GM18858 (cell line): ENCODE measurements at regions not wholly inside any gene's neighbourhood (a gene's known extent, or its start where the extent isn't known, plus 50 kb on each side); places are given as distances from the start of the nearest gene placed in this dataset.

Experiments used
- ATAC-seq: cut with Tn5 transposase; IDR thresholded peaks from one replicate; pipeline ENCODE4 v1.9.1; 2021; ENCODE audit not compliant: unreplicated experiment

DNA sequence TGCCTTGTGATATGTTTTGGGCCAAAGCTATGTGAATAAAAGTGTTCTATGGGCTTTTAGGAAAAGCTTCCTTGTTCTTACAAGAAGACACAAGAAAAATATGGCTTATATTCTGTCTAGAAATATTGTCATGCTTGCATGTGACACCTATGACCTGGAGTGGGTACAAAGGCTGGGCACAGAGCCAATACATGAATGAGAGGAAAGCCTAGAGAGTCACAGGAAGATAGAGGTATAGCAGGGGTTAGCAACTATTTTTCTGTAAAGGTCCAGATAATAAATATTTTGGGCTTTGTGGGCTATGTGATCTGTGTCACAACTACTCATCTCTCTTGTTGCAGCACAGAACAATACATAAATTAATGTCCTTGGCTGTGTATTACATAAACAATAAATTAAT, 196.6 kb upstream of the CD180 start:
- no peak for ATAC-seq

DNA sequence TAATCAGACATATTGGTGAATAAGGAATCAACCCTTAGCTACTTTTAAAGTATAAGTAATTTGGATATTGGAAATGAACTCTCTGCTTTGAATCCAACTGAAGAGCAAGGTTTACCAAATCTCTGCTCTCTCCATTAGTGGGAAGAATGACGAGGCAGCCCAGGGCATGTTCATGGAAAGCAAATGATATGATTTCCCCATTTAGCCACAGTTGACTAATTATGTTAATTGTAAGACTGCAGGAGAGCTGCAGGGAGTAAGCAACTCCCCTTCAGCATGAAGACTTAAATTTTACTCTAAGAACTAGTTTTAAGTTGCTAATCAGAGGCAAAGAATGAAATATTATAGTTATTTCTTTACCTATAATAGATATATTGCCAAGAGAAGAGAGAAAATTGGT, 194.3 kb upstream of the CD180 start:
- ATAC-seq, result no peak

DNA sequence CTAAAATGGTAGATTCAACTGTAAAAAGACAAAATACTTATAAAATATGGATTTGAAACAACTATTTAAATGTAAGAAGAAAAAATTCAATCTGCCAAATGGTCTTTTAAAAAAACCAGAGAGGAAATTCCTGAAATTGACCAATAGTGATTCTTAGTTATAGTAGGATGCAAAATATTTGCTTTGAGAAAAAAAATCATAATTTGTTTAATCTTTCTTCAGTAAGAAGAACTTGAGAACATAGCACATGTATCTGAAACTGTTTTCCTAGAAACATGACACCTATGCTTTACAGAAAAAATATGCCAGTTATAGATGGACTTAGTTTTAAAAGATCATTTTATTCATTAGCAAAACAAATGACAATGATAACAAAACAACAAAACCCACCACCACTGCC, 186.9 kb upstream of the CD180 start:
- ATAC-seq, result no peak

DNA sequence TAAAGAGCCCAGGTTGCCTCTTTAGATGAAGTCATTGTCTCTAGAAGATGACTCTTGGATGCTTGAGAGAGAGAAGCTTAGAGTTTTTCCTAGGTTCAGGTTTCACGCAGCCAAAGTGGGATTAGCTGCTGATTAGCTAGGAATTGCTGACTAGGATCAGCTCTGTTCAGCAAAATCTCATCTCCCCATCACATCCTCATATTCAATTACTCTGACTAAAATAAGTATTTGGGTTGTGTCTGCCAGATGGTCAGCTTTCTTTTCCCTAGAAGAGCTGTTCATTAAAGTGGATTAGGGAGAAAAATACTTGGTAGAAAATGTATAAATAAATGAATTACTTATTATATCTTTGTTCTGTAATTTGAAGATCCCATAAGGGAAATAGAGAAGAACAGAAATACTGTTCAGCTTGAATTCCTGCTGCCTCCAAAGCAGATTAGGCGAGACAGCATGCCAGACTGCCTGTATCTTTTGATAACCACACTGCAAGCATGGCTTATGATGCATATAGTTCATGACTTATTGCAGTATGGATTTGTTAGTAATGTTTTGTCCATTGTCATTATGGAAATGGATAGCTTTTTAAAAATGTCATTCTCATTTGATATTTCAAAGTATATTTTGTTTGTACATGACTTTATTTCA, 184.8 kb upstream of the CD180 start:
- no peak for ATAC-seq

DNA sequence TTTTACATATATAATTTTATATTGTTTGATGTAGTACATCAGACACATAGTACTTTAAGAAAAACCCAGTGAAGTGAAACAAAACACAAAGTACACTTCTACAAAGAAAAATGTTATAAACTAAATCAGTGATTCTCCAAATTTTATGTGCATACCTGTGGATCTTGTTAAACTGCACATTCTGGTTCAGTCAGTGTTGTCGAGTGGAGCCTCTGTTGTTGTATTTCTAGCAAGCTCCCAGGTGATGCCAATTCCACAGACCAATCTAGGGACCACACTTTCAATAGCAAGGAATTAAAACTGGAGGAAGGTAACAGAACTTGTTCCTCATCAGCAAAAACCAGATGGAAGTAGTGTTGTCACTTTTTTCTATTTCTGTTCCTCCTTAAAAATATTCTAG, 183.8 kb upstream of the CD180 start:
- ATAC-seq, result no peak

DNA sequence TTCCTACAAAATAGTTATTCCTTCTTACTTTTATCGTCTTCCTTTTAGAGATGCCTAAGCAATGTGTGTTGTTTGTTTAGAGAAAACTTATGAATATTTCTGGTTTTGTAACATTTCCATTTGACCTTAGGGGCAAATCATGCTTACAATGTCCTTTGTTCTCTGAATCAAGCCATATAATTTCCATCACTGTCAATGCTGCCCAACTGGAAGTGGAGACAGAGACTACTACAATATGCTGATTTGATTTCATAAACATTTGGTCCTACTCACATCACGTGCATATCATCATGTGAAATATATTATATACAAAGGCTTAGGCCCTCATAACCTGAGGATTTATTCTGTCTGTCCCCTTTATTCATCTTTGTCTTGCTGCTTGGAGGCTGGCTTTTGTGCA, 183.2 kb upstream of the CD180 start:
- no peak for ATAC-seq

DNA sequence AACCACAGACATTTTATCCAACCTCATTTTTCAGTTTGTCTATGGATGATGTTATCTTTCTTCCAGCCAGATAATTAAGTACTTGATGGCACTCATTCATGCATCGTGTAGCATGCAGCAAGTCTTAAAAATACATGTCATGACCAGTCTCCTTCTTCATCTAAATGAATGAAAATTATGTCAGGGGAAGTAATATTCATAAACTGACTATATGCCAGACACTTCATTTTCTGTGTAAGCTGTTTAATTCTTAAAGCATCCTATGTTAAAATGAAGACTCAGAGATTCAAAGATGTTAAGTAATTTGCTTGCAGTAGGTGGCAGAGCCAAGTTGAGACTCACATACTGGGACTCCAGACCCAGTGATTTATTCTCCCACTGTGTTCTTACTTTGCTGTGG, 181.7 kb upstream of the CD180 start:
- no peak for ATAC-seq

DNA sequence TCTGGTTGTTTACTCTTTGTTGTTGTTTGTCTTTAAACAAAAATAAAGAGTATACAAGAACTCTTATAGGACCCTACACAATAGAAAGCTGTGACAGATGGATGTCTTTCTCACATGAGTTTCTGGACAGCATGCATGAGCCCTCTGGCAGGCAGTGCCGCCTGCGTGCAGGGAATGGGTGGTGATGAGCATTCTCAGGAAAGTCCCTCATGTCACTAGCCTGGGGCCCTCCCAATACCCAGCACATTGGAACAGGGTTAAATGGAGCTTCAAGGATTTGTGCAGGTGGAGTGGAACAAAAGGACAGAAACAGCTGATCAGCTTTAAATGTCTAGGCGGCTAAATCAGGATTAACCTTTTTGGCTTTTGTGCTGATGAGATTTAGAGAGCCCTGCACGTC, 181.0 kb upstream of the CD180 start:
- ATAC-seq, result no peak

DNA sequence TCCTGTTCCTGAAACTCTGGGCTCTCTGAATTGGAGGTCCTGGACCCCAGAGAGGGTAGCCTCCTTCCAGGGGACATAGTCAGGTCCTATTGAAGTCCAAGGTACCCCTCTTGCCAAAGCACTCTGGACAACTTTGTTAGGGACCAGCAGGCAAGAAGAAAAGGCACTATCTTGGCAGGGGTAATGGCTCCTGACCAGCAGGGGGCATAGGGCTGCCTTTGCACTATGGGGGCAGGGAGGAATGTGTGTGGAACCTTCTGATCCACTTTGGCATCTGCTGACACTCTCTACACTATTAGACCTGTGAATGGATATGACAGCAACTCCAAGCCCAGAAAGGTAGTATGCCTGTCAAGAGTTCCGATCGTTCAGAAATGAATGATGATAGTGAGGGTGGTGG, 179.0 kb upstream of the CD180 start:
- no peak for ATAC-seq

DNA sequence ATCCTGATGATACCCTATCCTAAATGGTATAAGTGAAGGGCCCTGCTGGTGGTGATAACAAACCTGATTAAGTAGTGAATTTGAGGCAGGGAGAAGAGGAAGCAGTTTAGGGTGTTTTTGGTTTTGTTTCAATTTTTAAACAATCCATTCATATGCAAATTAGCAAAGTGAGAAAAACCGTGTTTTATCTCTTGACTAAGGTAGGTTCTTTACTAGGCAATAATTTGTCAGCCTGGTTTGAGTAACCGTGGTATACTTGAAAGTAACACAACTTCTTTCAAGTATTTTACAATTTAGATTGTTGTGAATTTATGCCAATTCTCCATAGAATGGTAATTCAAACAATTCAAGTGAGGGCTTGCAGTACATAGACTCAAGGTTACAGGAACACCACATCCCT, 177.8 kb upstream of the CD180 start:
- no peak for ATAC-seq

DNA sequence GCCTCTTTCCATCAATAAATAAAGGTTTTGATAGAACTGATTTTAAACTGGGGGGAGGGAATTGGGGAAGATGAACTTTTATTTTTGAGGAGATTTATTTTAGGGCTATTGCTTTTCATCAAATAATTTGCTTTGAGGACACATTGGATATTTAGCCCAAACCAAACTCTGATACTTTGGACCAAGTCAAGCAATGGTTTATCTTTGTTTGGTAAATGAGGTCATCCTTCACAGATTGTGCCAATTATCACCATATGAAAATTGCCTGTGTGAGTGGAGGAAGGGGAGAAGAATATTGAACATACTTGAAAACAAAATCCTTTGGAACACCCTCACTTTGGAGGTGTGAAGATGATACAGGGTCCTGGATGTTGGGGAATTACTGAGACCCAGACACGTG, 176.9 kb upstream of the CD180 start:
- ATAC-seq, result no peak

DNA sequence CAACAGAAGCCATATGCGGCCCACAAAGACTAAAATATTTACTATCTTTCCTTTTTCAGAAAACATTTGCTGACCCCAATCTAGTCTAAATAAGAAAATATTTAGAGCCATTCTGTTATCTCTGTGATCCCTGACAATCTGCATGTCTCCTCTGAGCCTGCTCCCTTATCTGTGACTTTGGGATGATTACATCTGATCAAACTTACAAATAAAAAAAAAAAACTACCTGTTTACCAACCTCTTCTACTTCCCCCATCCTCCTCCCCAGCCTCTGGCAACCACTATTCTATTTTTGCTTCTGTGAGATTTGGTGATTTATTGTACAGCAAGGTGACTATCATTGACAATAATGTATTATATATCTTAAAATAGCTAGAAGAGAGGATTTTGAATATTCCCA, 176.3 kb upstream of the CD180 start:
- ATAC-seq, result no peak

DNA sequence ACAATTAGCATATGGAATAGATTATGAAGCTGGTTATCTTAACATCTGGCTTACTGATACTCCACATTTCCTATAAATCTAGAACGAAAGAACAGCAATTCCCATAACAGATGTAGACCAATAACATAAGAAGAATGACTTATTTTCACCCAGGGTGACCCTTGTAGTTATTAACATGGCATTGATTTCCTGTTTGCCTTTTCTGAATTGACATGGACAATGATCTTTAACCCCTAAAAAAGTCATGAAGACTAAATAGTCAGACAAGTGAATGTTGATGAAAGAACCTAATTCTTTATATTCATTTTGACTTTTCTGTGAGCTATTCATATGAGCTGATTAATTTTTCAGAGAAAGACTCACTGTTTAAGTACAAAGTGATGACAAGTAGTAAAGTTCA, 175.3 kb upstream of the CD180 start:
- no peak for ATAC-seq

DNA sequence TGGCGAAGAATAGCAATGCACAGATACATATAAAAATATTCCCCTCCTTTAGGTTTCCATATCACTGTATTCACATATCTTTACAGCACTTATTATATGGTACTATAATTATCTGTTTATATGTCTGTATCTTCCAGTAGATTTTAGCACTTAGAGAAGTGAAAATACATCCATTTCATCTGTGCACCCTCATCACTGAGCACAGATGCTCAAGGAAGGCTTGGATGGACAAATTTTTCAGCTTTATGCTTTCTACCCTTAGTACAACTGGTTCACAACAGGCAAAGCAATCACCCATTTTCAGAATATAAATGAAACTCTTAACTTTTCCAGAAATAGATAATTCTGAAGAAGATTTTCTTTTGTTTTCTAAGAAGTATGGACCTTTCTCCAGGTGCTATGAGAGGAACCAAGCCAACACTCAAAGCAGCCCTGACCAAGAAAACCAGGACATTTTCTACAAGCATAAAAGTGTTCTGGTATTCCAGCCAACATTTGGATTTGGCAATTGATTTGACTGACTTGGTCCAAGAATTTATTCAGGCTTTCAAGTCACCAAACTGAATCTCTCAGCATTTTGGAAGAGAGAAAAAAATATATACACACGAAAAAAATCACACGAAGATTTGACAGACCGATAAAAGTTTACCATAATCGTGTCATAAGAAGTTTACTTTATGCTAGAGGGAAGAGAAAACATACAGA, 170.2 kb upstream of the CD180 start:
- no peak for ATAC-seq

DNA sequence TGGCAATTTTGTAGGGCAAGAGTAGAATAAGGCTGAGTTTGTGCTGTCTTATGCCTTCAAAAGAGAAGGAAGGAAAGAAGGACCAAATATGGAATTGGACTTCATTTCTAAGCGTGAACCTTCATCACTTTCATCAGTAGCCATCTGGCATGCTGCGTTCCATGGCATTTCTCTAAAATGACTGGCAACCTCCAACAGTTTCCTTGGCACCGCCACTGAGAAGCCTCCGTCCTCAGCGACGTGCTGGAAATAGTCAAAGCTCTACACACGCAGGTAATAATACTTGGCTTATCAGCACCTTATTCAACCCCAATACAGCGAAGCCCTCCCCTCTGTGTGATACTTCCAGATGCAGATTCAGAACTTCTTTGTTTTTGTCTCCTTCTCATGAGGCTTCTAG, 169.7 kb upstream of the CD180 start:
- ATAC-seq, result no peak

DNA sequence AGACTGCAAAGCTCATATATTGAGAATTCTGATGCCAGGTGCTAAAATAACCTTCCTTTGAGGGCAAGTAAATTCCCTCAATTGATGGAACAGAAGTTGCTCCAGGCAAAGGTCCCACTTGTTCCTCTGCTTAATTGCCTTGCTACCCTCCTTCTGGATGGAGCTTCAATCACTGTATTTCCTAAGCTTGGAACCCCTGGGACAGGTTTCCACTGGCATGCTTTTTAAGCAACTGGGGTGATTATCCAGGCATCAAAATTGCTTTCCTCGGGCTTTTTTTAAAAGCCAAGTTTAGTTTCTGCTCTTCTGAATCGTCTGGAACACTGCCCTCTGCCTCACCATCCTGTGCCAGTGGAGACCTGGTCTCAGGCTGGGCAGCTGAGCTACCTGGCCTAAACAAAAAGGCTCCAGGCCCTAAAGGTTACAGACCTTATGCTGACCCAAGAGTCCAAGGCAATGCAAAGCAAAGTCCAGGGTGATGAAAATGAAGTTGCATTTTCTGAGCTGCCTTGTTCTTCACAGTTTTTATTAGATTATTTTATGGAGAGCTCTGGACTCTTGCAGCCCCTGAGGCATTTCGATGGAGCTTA, 167.9 kb upstream of the CD180 start:
- ATAC-seq, result no peak

DNA sequence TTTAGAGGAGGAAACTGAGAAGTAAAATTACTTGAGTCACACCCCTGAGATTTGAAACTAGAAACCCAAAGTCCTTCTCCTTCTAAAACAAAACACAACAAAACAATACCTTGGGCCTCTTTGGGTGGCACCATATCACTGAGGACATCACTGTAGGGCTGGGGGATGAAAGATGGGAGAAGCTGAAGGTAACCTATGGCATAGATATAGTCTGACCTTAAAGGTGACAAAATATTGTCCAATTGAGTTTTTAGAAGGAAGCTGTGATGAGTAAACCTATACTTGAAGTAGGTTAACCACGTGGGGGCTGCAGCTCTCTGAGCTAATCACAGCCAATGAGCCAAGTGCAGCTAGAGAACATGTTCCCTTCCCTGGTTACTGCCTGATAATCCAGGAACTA, 167.4 kb upstream of the CD180 start:
- no peak for ATAC-seq

DNA sequence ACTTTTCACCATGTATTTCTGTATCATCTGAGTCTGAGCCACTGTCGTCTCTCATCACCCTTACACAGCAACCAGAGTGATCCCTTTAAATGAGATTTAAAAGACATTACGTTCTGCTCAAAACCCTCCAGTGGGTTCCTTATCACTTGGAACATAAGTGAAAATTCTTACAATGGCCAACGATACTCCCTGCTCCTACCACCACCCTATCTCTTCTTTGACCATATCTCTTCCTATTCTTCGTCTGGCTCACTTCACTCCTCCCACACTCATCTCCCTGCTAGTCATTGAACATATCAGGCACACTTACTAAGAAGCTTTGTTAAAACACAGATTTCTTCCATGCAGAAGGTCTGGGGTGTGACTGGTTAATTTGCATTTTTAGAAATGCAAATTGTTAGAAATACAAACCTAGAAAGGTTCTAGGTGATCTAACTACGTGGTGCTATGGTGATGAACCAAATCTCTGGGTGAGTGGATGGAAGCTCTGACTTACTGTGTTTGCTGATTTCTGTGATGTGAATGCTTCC, 166.6 kb upstream of the CD180 start:
- ATAC-seq, result no peak

DNA sequence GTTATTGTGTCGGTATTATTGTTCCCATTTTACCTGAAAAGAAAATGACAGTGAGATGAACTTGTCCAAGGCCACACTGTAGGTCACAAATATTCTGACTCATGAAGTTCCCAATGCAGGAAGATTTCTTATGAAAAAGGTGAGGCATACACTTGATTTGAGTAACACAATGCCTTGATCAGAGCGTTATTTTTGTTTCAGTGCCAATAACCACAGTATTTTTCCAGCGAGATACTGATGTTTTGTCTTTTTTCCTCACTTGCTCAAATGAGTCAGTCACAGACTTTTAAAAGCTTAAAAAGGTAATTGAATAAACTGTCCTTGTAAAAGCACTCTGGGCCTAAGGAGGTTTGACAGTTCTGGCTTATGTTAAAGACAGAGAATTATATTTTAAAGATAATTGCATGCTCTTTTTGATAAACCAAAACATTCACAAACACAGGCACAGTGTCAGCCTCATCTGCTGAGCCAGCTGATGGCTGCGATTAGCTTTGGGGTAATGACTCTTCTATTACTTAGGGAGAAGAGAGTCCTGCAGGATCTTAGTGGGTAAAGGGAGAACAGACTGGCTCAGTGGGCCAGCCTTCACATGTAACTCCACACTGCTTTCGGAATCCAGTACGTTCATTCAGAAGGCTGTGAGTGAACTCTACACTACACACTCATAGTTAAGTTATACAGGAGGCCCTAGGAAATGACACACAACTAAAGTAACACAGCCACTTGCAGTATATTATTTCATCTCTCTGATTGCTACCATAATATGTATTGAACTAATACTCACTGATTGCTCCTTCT, 165.5 kb upstream of the CD180 start:
- no peak for ATAC-seq

DNA sequence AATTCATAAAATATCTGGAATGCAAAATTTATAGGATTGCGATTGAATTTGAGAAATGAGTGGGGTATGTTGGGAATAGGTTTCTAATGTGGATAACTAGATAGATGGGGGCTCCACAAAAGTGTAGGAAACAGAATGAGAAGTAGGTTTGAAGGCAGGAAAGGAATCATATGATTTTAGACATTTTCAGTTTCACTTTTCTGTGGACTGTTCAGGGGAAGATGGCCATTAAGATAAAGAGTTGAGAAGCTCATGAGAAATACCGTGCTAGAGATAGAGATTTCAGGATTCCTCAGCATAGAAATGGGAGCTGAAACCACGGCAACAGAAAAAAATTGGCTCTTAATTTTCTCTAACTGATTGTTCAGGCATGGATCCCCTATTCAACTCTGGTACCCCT, 163.4 kb upstream of the CD180 start:
- no peak for ATAC-seq

DNA sequence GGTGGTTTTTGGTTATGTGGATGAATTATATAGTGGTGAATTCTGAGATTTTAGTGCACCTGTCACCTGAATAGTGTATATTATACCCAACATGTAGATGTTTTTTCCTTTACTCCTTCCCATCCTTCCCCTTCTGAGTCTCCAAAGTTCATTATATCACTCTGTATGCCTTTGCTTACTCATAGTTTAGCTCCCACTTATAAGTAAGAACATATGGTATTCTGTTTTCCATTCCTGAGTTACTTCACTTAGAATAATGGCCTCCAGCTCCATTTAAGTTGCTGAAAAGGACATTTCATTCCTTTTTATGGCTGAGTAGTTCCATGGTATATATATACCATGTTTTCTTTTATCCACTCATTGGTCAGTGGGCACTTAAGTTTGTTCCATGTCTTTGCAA, 161.6 kb upstream of the CD180 start:
- no peak for ATAC-seq
